Stimulated activated CD4-positive, alpha-beta T cell treated with anti-CD3 and anti-CD28 coated beads, Interleukin-15, amount 100 ng/mL, for 24 hours (primary cell): ENCODE measurements at regions not wholly inside any gene's neighbourhood (a gene's known extent, or its start where the extent isn't known, plus 50 kb on each side); places are given as distances from the start of the nearest gene placed in this dataset.
"Not testable (repeated sequence)": the region's sequence is repeated elsewhere in the genome, so short reads cannot be mapped to it uniquely, and the experiment has no call there.

ENCODE experiments used
- DNase-seq: peaks from one replicate; pipeline ENCODE4 v3.0.0-alpha.2; 2020

- DNase-seq: no peak
Observed at GRCh38 chr3:73835945-73836344, 211.2 kb upstream of the PDZRN3 start.

- no peak for DNase-seq
Observed at GRCh38 chr3:73832426-73832825, 207.7 kb upstream of the PDZRN3 start.

- no peak for DNase-seq
Observed at GRCh38 chr3:73828348-73828747, 203.6 kb upstream of the PDZRN3 start.

- no peak for DNase-seq
Observed at GRCh38 chr3:73827725-73828211, 203.0 kb upstream of the PDZRN3 start.

GRCh38 chr3:73827204-73827603, 202.5 kb upstream of the PDZRN3 start:
- DNase-seq: no peak

GRCh38 chr3:73820896-73821295, 196.2 kb upstream of the PDZRN3 start:
- DNase-seq: not testable (repeated sequence)

GRCh38 chr3:73820431-73820830, 195.7 kb upstream of the PDZRN3 start:
- DNase-seq: no peak

- DNase-seq: no peak
Observed at GRCh38 chr3:73815966-73816365, 191.2 kb upstream of the PDZRN3 start.

- DNase-seq: no peak
Observed at GRCh38 chr3:73813692-73814292, 189.1 kb upstream of the PDZRN3 start.

GRCh38 chr3:73813291-73813690, 188.6 kb upstream of the PDZRN3 start:
- DNase-seq: no peak

- no peak for DNase-seq
Observed at GRCh38 chr3:73812054-73812453, 187.3 kb upstream of the PDZRN3 start.

GRCh38 chr3:73808862-73809509, 184.2 kb upstream of the PDZRN3 start:
- no peak for DNase-seq

- no peak for DNase-seq
Observed at GRCh38 chr3:73805435-73805834, 180.7 kb upstream of the PDZRN3 start.

- DNase-seq: no peak
Observed at GRCh38 chr3:73804204-73804603, 179.5 kb upstream of the PDZRN3 start.

GRCh38 chr3:73801444-73801843, 176.7 kb upstream of the PDZRN3 start:
- no peak for DNase-seq

- DNase-seq: no peak
Observed at GRCh38 chr3:73797311-73797710, 172.6 kb upstream of the PDZRN3 start.

- no peak for DNase-seq
Observed at GRCh38 chr3:73796382-73796781, 171.6 kb upstream of the PDZRN3 start.

- no peak for DNase-seq
Observed at GRCh38 chr3:73791356-73791755, 166.6 kb upstream of the PDZRN3 start.

- no peak for DNase-seq
Observed at GRCh38 chr3:73789825-73790444, 165.2 kb upstream of the PDZRN3 start.

GRCh38 chr3:73787620-73788019, 162.9 kb upstream of the PDZRN3 start:
- DNase-seq: no peak

- DNase-seq: no peak
Observed at GRCh38 chr3:73786998-73787397, 162.3 kb upstream of the PDZRN3 start.

- DNase-seq: no peak
Observed at GRCh38 chr3:73786321-73786807, 161.6 kb upstream of the PDZRN3 start.

- no peak for DNase-seq
Observed at GRCh38 chr3:73784686-73785392, 160.1 kb upstream of the PDZRN3 start.

- DNase-seq: no peak
Observed at GRCh38 chr3:73783811-73784210, 159.1 kb upstream of the PDZRN3 start.
